Activated CD4-positive, alpha-beta T cell treated with anti-CD3 and anti-CD28 coated beads for 4 hours (primary cell): ENCODE measurements at regions not wholly inside any gene's neighbourhood (a gene's known extent, or its start where the extent isn't known, plus 50 kb on each side); places are given as distances from the start of the nearest gene placed in this dataset.
"Not testable (repeated sequence)": the region's sequence is repeated elsewhere in the genome, so short reads cannot be mapped to it uniquely, and the experiment has no call there.

Experiments
- DNase-seq, 2 donors: peaks; one replicate each; pipeline ENCODE4 v3.0.0-alpha.2; 2020

DNA sequence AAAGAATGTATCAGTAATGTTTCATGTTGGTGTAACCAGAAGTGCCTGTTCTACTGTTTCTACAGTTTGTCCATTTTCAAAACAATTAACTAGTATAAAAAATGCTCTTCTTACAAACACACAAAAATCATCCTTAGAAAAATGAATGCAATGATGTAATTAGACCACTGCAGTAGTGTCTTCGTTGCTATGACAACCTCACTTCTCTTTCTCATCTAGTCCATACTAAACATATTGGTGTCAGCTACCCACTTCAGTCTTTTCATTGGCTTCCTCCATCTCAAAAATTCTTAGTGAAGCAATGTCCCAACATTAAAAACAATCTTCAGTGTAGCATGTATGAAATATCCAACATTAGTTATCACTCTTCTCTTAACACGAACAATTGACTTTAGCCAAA, 1265.8 kb downstream of the REEP3 start:
- no peak for DNase-seq

DNA sequence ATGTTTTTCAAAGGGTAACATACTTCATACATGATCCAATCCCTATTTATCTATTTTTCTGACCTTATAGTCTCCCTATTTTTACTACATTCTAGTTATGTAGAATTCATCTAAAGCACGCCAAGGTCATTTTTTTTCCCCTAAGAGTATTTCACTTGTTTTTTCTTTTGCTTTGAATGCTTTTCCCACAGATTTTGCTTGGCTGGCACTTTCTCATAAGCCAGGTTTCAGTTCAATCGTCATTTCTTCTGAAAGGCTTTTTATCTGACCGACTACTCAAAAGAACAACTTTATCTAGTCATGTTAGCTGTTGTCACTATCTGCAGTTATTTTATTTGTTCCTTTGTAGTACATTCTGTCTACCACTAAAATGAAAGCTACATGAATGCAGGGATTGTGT, 1274.6 kb downstream of the REEP3 start:
- DNase-seq = no peak

DNA sequence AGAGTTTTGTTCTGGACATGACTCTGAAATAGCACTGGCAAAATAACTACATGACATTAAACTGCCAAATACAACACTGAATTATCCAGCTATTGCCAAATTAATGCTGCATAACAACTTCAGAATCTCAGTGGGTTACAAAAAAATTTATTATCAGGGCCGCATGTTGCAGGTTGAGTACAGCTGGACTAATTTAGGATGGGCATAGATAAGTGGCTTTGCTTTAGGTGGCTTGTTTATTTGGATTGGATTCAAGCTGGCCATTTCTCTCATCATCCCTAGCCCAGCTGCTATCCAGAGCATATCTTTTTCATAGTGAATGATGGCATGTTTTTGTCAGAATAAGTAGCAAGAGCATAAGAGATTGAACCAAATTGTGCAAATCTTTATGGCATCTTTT, 1277.1 kb downstream of the REEP3 start:
- DNase-seq = no peak

DNA sequence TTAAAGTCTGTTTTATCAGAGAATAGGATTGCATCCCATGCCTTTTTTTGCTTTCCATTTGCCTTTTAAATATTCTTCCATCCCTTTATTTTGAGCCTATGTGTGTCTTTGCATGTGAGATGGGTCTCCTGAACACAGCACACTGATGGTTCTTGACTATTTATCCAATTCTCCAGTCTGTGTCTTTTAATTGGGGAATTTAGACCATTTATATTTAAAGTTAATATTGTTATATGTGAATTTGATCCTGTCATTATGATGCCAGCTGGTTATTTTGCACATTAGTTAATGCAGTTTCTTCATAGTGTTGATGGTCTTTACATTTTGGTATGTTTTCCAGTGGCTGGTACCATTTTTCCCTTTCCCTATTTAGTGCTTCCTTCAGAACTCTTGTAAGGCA, 1287.0 kb downstream of the REEP3 start:
- DNase-seq = not testable (repeated sequence)

DNA sequence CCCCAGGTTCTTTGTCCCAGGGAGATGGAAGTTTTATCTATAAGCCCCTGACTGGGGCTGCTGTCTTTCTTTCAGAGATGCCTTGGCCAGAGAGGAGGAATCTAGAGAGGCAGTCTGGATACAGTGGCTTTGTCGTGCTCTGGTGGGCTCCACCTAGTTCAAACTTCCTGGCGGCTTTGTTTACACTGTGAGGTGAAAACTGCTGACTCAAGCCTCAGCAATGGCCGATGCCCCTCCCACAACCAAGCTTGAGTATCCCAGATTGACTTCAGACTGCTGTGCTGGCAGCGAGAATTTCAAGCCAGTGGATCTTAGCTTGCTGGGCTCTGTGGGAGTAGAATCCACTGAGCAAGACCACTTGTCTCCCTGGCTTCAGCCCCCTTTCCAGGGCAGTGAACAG, 1288.8 kb downstream of the REEP3 start:
- DNase-seq = not testable (repeated sequence)

DNA sequence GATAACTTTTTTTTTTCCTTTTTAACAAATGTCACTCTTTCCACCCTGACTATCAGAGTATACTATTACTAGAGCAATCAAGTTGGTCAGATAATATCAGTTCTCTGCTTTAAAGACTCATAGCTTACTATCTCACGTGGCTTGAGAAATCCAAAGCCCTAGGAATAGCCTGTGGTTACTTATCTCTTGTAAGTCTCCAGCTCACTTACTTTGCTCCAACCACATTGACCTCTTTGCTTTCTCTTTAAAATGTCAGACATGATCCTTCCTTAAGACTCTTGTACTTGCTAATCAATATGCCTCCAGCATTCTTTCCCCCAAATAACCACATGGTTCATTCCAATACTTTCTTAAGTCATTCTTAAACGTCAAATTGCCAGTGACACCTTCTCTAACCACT, 1292.2 kb downstream of the REEP3 start:
- DNase-seq = no peak

DNA sequence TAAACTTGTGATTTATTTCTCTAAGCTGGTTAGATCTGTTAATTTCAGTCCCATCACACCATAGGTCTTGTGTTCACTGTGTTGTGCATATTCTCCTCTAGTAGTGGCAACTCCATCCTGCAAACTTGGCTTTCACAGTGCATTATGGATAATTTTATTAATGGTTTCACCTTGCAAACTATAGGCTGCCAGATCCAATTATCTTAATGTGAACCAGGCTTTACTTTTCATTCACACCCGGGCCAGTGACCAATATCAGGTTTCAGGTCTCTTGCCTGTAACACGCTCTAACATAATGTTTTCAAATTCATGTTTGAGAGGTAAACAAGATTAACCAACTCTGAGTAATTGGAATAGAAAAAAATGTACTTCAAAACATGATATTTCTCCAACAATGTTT, 1293.0 kb downstream of the REEP3 start:
- DNase-seq = no peak

DNA sequence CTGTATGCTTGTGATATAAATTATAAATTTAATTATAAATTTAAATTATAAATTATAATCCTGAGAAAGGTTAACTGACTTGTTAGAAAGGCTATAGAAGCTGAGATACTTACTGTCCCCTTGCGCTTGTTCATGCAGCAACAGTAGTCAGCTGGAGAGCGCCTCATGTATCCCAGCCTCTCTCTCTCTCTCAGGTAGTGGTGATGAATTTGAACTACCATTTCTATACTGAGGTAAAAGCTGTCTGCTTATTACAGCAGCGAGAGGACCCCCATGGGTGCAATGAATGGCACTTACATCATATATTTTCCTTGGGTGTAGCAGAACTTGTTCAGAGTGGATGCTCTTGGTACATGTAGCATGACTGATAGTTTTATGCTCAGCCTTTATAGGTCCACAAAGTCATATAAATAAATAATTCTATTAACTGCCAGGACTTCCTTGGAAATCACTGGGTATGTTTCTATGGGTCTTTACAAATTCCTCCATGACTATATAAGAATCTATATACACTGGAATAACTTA, 1308.7 kb downstream of the REEP3 start:
- DNase-seq = no peak

DNA sequence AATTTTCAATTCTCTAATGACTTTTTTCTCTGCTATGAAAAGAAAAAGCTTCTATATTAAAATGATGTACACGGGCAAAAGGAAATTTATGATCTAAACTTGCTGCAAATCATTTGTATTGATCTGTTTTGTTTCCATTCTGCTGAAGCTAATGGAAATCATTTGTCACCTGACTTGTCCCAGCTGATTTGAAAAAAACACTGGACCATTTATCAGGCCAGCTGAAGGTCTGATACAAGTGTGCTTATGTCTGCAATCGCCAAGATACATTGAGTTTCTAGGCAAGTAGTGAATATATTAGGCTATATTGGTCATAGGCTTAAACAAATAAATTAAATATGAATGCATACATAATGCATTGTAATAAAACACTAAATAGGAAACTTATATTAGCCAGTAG, 1309.7 kb downstream of the REEP3 start:
- no peak for DNase-seq

DNA sequence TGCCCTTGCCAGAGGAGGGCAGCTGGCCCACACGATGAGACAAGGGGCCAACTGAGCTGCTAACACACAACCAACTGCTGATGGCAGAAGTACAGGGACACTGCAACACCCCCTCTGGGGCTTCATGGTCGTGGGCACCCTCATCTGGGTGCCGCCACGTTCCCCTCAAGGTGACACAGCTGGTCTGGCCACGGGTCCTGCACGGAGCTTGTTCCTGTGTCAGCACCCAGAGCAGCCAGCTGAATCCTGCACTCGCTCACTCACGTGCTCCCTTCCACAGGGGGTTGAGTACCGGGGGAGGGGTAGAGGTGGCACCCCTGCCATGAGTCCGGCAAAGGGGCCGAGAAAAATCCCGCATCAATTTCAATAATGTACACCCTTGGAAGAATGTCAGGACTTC, 1319.1 kb downstream of the REEP3 start:
- DNase-seq = no peak

DNA sequence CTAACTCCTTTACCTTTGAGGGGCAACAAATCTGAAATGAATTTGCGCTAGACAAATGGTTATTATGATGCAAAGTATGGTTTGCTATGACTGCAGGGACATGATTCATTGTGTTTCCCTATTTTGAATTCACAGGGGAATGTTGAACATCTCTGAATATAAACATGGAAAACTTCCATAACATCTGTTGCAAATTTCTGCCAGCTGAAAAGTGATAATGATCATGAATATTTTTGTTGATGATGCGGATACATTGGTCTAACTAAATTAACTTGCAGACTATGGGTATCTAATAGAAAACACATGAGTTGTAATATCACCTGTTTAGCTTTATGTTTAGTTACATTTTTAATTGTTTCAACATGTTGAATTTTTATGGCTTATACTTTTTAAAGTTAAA, 1325.5 kb downstream of the REEP3 start:
- DNase-seq = no peak

DNA sequence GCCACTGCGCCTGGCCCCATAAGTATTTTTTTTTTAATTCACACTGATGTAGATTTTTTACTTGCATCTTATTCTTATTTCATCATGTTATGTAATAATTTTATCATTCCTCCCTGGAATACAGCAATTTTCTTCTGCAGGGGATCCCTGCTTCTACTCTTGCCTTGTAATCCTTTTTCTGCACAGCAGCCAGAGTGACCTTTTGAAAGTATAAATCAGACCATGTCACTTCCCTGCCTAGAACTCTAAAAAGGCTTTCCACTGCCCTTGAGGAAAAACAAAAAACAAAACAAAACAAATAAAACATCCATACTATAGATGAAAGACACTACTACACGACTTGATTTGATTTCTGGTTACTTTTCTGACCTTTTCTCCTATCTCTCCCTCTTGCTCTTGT, 1334.7 kb downstream of the REEP3 start:
- no peak for DNase-seq

DNA sequence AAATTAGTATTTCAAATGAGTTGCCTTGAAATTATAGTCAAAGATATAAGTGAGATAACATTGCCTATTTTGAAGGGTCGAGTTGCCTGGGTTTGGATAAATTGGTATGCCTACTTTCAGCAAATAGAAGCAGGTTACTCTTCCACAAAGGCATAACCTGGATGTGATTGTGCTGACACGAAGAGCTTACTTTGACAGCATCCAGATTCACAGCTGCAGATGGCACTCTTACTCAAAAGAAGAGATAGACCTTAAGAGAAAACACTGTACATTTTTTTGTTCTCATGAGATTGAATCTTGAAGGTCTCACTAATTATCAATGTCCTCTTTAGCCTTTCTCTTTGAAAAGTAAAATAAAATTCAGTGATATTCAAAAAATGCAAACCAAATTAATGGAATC, 1338.7 kb downstream of the REEP3 start:
- DNase-seq = no peak

DNA sequence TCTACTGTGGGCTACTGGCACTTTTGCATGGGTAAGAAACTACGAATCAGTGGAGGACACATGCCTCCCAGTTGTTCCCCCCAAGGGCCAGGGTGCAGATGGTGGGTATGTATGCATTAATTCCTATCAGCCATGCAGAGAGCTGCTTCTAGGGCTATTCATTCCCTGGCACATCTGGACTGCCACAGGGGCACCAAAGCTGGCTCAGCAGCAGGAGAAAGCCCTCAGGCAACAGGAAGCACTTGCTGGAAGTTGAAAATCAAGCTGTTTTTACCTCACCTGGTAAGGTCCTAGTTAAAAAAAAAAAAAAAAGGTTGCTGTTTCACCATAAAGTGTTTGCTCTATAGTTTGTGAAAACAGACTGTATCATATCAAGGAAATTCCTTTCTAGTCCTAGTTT, 1342.6 kb downstream of the REEP3 start:
- no peak for DNase-seq

DNA sequence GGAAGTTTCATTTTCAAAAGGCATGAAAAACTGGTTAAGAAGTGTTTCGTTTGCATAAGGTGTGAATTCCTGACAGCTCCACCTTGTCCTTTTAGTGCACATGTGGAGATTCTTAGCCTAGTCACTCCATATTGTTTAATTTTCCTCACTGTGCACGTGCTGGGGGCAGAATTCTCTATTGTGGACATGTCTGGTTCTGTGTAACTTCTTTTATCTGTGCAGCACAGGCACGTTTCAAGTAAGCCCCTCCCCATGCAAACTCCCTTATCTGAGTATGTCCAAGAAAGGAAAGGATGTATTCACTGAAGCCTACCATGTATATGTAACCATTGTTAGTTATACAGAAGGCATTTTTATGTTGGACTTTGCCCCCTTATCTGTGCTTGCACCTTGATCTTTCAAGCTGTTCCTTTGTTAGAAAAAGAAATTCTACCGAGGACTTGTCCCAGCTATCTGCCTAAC, 1346.3 kb downstream of the REEP3 start:
- no peak for DNase-seq

DNA sequence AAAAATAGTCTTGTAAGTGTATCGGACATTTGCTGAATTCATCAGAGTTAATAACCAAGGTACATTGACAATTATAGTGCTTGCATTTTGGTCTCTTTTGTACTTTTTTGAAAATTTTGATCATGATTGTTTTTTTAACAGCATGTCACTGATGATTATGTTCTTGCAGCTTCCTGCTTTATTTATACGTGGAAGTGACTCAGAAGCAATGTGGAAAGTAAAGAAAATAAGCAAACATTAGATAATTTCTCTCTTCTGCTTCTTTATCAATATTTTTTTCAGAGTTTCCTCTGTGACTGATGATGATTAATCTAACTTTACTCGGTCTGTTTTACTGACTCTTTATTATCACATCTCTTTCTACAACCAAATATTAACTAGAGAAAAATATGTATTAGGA, 1351.9 kb downstream of the REEP3 start:
- DNase-seq = no peak

DNA sequence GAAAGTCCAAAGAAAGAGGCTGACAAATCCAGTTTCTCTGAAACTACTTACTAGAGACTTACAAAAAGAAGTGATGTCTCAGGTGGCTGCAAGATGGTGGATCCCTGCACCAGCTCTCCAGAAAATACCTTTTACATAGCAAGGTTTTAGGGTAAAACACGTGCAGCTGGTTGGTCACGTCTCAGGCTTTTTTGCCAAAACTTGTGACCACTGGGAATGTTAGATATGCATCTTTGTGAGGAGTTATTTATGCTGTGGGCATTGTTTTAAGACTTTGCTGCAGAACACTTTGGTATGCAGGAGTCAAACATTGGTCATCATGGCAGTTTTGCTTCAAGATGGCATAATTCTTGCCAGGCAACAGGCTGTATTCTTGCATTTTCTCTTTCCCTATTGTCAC, 1352.8 kb downstream of the REEP3 start:
- DNase-seq = no peak

DNA sequence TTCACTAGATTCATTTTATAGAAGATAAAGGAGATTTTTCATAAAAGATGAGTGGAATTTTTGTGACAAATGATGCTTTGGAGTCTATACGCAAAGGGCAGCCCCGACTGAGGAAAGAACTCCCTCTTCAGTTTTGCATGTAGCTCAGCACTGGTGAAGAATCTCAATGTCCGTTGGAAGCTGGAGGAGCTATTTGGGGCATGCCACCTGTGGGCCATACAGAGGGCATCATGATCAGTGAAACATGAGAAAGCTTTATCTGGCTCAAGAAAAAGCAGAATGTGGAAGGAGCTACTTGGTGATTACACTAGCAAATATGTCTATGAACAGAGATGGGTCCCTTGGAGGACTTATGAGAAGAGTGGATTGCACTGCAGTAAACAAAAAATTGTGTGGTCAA, 1359.3 kb downstream of the REEP3 start:
- DNase-seq = no peak

DNA sequence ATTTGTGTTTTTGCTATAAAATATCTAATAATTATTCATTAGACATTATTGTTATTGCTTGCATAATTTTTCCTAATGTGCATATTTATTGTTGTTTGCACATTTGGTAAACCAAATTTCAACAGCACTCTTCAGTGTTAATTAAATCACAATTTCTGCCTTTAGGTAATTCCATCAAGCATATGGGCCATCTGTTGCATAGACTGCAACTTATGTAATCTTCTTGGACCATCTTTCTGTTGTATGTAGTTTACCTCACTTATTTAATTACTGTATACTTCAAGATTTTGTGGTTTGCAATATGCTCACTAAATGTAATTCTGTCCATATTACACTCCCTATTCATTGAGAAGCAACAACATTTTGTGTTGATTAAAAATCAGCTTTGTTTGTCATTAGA, 1360.1 kb downstream of the REEP3 start:
- DNase-seq = no peak

DNA sequence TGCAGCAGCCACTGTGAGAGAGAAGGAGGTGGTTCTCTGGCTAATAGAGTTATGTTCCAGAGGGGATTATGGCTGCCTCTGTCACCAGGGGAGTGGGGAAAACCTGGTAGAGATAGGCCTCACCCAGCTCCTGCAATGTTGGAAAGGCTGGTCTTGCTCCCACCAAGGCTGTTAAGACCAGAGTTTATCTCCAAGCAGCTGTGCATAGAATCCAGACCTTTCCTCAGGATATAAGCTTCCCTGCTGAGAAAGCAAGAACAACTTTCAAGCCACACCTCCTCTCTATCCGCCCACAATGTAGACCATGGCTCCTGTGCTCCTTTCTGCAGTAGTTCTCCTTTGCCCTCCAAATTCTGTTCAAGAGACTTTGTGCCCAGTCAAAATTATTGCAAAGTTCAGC, 1375.4 kb downstream of the REEP3 start:
- no peak for DNase-seq

DNA sequence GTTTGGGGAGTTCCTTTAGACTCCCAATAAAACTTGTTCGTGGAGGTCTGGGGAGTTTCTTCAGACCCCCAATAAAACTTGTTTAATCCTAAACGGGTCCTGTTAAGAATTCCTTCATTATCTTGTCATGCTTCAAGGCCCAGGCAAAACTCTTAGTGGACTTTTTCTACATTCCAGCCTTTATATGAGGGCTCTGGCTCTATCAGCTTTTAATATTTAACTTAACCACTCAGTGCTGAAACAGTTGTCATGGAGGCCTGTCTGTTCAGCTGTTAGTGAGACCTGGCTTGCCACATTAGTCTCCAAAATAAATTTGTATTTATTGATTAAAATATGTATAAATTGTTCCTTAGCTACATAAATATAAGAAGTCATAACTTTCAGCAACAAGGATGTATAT, 1385.1 kb downstream of the REEP3 start:
- not testable (repeated sequence) for DNase-seq

DNA sequence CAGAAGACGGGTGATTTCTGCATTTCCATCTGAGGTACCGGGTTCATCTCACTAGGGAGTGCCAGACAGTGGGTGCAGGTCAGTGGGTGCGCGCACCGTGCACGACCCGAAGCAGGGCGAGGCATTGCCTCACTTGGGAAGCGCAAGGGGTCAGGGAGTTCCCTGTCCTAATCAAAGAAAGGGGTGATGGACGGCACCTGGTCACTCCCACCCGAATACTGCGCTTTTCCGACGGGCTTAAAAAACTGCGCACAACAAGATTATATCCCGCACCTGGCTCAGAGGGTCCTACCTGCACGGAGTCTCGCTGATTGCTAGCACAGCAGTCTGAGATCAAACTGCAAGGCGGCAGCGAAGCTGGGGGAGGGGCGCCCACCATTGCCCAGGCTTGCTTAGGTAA, 1403.1 kb downstream of the REEP3 start:
- DNase-seq = not testable (repeated sequence)

DNA sequence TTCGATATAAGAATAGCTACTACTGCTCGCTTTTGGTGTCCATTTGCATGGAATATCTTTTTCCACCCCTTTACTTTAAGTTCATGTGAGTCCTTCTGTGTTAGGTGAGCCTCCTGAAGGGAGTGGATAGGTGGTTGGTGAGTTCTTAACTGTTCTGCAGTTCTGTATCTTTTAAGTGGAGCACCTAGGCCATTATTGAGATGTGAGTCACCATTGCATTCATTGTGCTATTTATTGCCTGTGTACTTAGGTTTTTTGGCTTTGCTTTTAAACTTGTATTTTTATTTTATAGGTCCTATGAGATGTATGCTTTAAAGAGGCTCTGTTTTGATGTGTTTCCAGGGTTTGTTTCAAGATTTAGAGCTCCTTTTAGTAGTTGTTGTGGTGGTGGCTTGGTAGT, 1430.8 kb downstream of the REEP3 start:
- no peak for DNase-seq

DNA sequence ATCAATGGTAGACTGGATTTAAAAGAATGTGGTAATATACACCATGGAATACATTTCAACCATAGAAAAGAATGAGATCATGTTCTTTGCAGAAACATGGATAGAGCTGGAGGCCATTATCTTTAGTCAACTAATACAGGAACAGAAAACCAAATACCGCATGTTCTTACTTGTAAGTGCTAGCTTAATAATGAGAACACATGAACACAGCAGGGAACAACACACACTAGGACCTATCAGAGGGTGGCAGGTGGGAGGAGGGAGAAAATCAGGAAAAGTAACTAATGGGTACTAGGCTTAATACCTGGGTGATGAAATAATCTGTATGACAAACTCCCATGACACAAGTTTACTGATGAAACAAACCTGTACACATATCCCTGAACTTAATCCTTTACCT, 1435.2 kb downstream of the REEP3 start:
- no peak for DNase-seq

DNA sequence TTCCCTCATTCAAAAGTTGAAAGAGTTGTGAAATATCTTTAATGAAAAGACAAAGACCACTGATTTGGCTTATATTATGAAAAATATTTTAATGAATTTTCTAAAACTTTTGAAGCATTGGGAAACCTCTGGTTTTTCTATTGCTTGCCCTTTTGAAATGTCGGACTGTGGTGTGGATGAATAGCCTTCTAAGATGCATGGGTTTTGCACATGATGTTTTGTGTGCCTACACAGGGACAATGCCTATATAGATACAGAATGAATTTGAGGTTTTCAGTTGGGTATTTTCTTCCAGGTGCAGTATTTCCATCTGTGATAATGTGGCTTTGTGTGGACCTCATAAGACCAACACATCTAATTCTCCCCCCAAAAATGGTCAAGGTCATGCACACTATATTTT, 1437.9 kb downstream of the REEP3 start:
- no peak for DNase-seq

DNA sequence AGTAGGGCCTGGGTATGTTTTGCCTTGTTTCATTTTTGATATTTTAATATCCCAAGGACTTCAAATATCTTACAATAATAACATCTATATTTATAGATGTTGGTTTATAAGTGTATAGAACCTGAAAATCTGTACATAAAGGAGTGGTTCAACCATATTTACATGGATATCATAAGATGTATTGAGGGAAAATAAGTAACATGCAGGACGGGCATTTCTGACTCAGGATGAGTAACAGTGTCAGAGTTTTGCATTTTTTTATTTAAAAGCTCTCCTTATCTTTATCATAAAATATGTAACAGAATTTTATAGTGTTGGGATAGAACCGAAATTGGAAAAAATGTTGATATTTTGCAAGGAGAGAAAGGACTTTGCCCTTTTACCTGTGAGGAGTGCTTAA, 1438.7 kb downstream of the REEP3 start:
- no peak for DNase-seq
